ENCODE measurements at regions not wholly inside any gene's neighbourhood (a gene's known extent, or its start where the extent isn't known, plus 50 kb on each side); places are given as distances from the start of the nearest gene placed in this dataset.

DNA sequence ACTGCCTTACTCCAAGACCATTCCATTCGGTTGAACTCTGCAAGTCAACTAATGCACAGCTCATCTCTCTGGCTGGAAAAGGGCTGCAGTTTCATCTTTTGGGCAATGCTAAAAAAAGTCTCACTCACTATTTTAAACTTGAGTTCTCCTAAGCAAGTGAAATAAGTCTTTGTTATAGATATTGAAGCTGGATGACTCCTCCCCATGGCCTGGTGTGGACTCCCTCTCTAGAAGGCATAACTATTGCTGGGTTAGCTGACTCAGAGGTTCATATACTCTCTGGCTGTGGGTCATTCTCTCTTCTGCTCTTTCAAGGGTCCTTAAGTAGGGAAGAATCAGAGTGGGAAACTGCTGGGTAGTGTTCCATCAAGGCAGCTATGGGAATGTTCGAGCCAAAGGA is 88.0 kb downstream of the XCL2 start:
- DNase-seq (ENCODE audit: low spot score) = no peak

- no peak for DNase-seq (ENCODE audit: low spot score)
Observed at GRCh38 chr1:168454211-168454815, 89.5 kb downstream of the XCL2 start.

DNA sequence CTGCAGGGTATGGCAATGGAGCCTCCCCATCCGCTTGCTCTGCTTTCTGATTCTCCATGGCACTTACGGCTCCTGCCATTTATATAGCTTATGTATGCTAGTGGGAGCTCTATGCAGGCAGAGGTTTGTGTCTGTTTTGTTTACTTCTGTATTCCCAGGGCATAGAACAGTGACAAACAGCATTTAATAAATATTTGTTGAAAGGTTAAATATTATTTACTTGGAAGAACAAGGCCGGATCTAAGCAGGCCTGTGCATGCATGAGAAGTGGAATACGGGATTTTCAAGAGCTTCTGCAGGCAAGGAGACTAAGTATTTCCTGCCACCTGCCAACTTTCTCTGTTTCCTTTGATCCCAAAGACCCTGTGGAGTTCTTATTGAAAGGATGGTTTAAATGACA is 90.7 kb downstream of the XCL2 start:
- no peak for DNase-seq (ENCODE audit: low spot score)

GRCh38 chr1:168452329-168452728 is 91.5 kb downstream of the XCL2 start:
- DNase-seq (ENCODE audit: low spot score) = no peak

- DNase-seq (ENCODE audit: low spot score) = no peak
Observed at GRCh38 chr1:168447871-168448270, 95.9 kb downstream of the XCL2 start.

GRCh38 chr1:168446081-168446480 is 97.7 kb downstream of the XCL2 start:
- no peak for DNase-seq (ENCODE audit: low spot score)

DNA sequence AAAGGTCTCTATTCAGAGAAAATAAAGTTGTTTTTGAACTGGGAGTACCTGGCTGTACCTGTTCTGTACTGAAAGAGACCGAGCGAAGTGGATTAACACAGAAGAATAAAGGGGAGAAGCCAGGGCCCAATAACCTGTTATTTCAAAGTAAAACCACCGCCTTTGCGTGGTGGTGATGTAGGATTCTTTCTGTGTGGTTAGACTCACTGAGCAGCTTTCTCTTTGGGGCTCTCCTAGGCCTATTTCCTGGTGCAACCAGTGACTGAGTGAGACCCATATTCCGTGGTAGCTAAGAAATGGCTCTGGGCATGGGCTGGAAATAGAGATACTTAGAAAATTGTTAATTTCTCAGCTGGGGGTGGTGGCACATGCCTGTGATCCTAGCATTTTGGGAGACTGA is 99.9 kb downstream of the XCL2 start:
- no peak for DNase-seq (ENCODE audit: low spot score)

DNA sequence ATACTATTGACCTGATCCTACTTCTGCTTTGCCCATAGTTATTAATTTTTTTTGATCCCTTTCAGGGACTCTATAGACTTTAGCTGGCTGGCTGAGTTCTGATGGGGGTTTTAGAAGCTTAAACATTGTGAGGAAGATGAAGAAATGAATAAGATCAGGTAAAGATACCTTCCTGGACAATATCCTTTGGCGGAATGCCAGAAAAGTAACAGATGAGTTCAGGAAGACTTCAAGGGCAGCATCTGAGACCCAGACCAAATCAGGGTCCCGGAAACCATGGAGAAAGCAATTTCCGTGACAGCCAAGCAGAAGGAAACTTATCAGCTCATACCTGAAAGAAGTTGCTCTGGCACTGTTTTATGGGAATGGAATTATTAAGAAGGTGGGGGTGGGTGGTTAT is 100.4 kb downstream of the XCL2 start:
- DNase-seq (ENCODE audit: low spot score) = no peak

DNA sequence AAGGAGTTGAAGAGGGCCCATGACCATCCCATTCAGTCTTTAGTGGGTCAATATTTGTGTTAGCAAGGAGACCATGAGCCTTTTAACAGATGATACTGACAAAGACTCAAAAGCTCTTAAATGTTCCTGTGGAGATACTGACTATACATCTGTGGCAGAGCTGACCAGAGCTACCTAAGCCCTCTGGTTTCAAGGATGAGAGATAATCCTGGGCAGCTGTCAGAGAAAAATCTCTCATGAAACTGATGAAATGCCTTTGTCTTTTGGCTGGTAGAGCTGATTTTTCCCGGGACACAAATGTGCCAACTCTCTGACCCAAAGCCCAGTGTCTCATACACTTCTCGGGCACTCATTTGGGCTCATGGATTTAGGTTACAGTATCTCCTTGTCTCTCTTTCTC is 100.9 kb downstream of the XCL2 start:
- no peak for DNase-seq (ENCODE audit: low spot score)

GRCh38 chr1:168441745-168442144 is 102.1 kb downstream of the XCL2 start:
- no peak for DNase-seq (ENCODE audit: low spot score)

- DNase-seq (ENCODE audit: low spot score) = peak; percentile 67
Observed at GRCh38 chr1:168439456-168440375, 104.1 kb downstream of the XCL2 start.

DNA sequence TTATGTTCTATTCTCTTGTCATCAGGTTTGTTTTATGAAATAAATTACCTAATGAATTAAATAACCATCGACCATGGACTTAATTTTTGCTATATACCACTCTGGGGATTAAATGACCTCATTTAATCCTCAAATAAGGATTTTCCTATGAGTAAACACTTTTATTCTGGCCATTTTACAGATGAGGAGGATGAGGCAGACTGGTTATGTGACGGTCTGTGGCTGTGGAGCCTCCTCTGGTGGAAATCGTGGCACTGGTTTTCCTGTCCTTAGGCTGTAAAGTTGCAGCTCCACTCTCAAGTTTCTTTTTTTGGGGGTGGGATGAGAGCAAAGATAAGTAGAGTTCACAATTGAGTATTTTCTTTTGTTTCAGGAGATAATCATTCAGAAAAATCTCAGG is 105.2 kb downstream of the XCL2 start:
- no peak for DNase-seq (ENCODE audit: low spot score)

GRCh38 chr1:168437821-168438220 is 106.0 kb downstream of the XCL2 start:
- no peak for DNase-seq (ENCODE audit: low spot score)

DNA sequence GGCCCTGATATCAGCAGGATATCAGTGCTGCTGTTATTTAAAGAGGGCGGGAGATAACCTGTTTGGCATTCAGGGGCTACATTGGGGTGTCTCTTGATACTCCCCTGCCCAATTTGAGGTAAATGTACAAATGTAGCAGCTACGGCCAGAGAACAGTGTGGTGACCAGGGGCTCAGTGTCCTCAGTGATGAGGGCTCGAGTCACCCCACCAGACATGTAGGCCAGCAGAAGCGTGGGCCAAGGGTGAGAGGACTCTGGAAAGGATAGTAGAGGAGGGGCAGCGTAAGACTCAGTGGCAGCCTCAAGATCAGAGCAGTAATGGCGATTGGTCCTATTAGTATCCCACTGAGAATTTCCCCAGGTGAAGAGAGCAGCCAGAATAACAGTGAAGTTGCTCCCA is 108.4 kb downstream of the XCL2 start:
- no peak for DNase-seq (ENCODE audit: low spot score)

GRCh38 chr1:168433238-168433637 is 110.6 kb downstream of the XCL2 start:
- DNase-seq (ENCODE audit: low spot score) = no peak

- DNase-seq (ENCODE audit: low spot score) = no peak
Observed at GRCh38 chr1:168431882-168432281, 111.9 kb downstream of the XCL2 start.

GRCh38 chr1:168430321-168430720 is 113.5 kb downstream of the XCL2 start:
- DNase-seq (ENCODE audit: low spot score) = no peak

DNA sequence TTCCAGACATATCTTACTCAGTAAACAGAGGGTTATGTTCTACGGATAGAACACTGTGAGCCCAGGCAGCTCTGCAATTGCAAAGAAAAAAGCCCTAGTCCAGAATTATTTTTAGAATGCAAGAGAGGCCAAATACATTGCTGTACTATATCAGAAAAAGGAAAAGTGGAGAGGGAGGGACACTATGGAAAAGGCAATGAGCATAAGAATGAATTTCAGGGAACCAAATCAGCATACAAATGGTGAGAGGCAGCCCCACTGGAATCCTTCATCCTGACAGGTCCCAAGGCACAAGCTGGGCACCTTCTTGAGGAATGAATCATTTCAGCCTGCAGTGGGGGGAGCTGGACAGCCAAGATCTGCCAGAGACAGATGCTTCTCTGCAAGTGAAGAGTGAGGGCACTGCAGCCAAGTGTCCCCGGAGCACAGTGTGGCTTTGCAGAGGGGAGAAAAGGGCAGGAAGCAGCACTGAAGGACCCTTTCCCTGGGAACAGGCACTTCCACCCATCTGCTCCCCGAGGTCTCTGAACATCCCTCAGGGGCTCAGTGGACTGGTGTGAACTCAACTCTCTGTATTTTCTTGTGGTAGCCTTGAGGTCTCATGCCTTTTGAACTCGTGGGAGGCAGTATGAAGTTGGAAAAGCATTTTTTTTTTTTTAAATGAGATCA is 115.6 kb downstream of the XCL2 start:
- no peak for DNase-seq (ENCODE audit: low spot score)

DNA sequence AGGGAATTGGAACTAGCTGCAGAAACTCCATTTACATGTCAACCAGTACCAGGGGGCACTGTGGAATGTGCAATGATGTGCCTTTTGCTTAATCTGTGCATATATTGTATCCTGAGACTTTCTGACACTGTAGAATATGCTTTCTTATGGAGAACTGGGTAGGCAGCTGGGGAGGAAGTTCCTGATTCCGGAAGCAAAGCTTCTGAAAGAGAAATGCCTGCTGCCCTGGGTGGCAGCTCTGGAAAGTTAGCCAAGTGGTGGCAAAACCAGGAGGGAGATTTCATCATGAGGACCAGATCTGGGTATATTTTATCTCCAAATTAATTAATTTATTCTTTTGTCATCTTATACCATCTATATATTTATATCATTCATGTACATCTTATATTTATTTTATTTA is 116.7 kb downstream of the XCL2 start:
- DNase-seq (ENCODE audit: low spot score) = no peak

- DNase-seq (ENCODE audit: low spot score) = no peak
Observed at GRCh38 chr1:168424281-168424680, 119.5 kb downstream of the XCL2 start.

DNA sequence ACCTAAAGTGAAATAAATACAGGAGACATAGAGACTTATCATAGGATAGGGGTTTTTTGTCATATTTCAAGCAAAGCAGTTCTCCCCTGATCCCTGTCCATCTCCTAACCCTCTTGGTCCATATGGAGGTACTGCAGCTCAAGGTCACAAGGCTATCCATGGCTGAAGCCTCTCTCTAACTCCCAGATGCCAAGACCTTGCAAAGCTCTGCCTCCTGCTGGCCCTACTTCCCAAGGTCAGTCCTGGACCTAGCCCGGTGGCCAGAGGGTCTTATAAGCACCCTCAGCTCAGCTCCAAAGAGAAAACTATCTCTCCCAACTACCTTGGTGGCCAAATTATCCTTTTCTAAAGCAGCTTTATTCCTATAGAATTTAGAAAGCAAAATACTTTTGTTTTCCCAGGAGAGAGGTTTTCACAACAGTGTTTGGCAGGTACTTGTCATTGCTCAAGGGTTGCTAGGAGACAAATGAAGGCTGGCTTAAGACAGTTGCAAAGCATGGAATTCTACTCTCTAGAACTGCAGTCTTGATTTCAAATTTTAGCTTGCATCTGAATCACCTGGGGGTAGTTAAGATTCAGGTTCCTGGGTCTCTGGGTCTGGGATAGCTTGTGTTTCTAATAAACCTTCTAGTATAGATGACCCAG is 121.5 kb downstream of the XCL2 start:
- no peak for DNase-seq (ENCODE audit: low spot score)

- DNase-seq (ENCODE audit: low spot score) = no peak
Observed at GRCh38 chr1:168421399-168422004, 122.3 kb downstream of the XCL2 start.
